CD4-positive, alpha-beta T cell (primary cell): ENCODE measurements at regions not wholly inside any gene's neighbourhood (a gene's known extent, or its start where the extent isn't known, plus 50 kb on each side); places are given as distances from the start of the nearest gene placed in this dataset.

Experiments
- ATAC-seq: fragments of 200-7000 bp; cut with Tn5 transposase; one replicate; pipeline ENCODE4 v1.10.0; 2022; ENCODE audit warnings: mild to moderate bottlenecking; ENCODE audit not compliant: poor library complexity
- CTCF ChIA-PET: fragments of 350-600 bp; sonication (Branson Sonifier 250); formaldehyde crosslinking; loops from one replicate; lab custom pipeline; 2021; ENCODE audit warnings: antibody characterized with exemption, inconsistent platforms; lab: Charles Lee
- POLR2A ChIA-PET: fragments of 350-600 bp; sonication (Branson Sonifier 250); formaldehyde crosslinking; loops from one replicate; lab custom pipeline; 2021; ENCODE audit warnings: antibody characterized with exemption, inconsistent platforms; lab: Charles Lee
- DNase-seq, 14 experiments: peaks; one replicate each; pipeline ENCODE4 v3.0.0-alpha.2; 2013 to 2020; ENCODE audit warnings: mixed read lengths in 2 of 14
- H3K27ac ChIP-seq, 2 donors: one replicate each; pipeline versions ENCODE4 v1.5.1 to v1.7.0; 2013; ENCODE audit warnings: low read length in 2 of 2, low read depth in 1 of 2, mild to moderate bottlenecking in 1 of 2
- H3K27me3 ChIP-seq, 2 experiments: 1 replicate in 1 of 2; 2 replicates in 1 of 2; pipeline versions ENCODE4 v1.6.1 to v1.7.0; 2013; ENCODE audit warnings: low read length in 2 of 2, control low read depth in 1 of 2, mild to moderate bottlenecking in 1 of 2, moderate library complexity in 1 of 2; ENCODE audit not compliant: insufficient read depth in 2 of 2, control insufficient read depth in 1 of 2
- H3K36me3 ChIP-seq: one replicate; pipeline ENCODE4 v1.6.1; 2013; ENCODE audit warnings: low read length, control low read depth; ENCODE audit not compliant: insufficient read depth
- H3K4me1 ChIP-seq: one replicate; pipeline ENCODE4 v1.6.1; 2013; ENCODE audit warnings: low read length, control low read depth; ENCODE audit not compliant: insufficient read depth
- H3K4me3 ChIP-seq: one replicate; pipeline ENCODE4 v1.5.1; 2013; ENCODE audit warnings: mild to moderate bottlenecking, low read length, moderate library complexity
- H3K9me3 ChIP-seq, 2 experiments: 1 replicate in 1 of 2; 2 replicates in 1 of 2; pipeline versions ENCODE4 v1.6.1 to v1.7.0; 2013; ENCODE audit warnings: low read length in 2 of 2, mild to moderate bottlenecking in 2 of 2, control low read depth in 1 of 2, moderate library complexity in 1 of 2; ENCODE audit not compliant: control insufficient read depth in 1 of 2, insufficient read depth in 1 of 2
- H3K27ac Mint-ChIP-seq: one replicate; pipeline ENCODE4 v1.8.0; 2020; ENCODE audit warnings: mixed read lengths
- H3K27me3 Mint-ChIP-seq: one replicate; pipeline ENCODE4 v1.8.0; 2021; ENCODE audit warnings: mixed read lengths
- H3K36me3 Mint-ChIP-seq: one replicate; pipeline ENCODE4 v1.8.0; 2021; ENCODE audit warnings: low read depth, mixed read lengths
- H3K4me1 Mint-ChIP-seq: one replicate; pipeline ENCODE4 v1.8.0; 2021; ENCODE audit warnings: low read depth, mixed read lengths
- H3K4me3 Mint-ChIP-seq: one replicate; pipeline ENCODE4 v1.8.0; 2020; ENCODE audit warnings: mild to moderate bottlenecking, mixed read lengths
- H3K9me3 Mint-ChIP-seq: one replicate; pipeline ENCODE4 v1.8.0; 2020; ENCODE audit warnings: mixed read lengths
- CTCF ChIP-seq: fragments of 200-600 bp; IDR thresholded peaks from one replicate; pipeline ENCODE4 v1.8.0; 2022; ENCODE audit warnings: antibody characterized with exemption, mild to moderate bottlenecking
- intact Hi-C, 2 experiments: fragments of 100-400 bp; cut with DNase I in 1 of 2; cut with micrococcal nuclease in 1 of 2; formaldehyde crosslinking; loops; one replicate each; pipeline versions ENCODE4 v1.15.1 to v1.9.0; 2023 to 2025; cut with DNase I, micrococcal nuclease

- Histone ChIP-seq H3K4me3 (no peak overlapping the region), H3K27ac (no peak overlapping the region), H3K4me1 (no peaks in the 10 kb centered on the region), H3K9me3 (peaks cover 0 to 6% of the 10 kb centered on the region in 2 experiments), H3K36me3 (no peaks in the 10 kb centered on the region), H3K27me3 (no peaks in the 10 kb centered on the region)
- CTCF ChIA-PET = no interaction called here
- no peak overlapping the region for H3K4me3 Mint-ChIP-seq
- TF ChIP-seq CTCF = no peak
- ATAC-seq (no peak), DNase-seq (no peak)
- intact Hi-C loops = no loop called here
- H3K4me1 Mint-ChIP-seq = no peaks in the 10 kb centered on the region
- POLR2A ChIA-PET = no interaction called here
- no peaks in the 10 kb centered on the region for H3K36me3 Mint-ChIP-seq
- H3K9me3 Mint-ChIP-seq = no peaks in the 10 kb centered on the region
- H3K27ac Mint-ChIP-seq = no peak overlapping the region
- peaks cover 21% of the 10 kb centered on the region for H3K27me3 Mint-ChIP-seq
These were observed 363.3 kb upstream of the CDH5 start for GRCh38 chr16:66003201-66003600.

GRCh38 chr16:66002601-66003000, 363.9 kb upstream of the CDH5 start:
- H3K4me1 Mint-ChIP-seq = no peaks in the 10 kb centered on the region
- ChIA-PET CTCF (no interaction called here), POLR2A (no interaction called here)
- no peaks in the 10 kb centered on the region for H3K9me3 Mint-ChIP-seq
- peaks cover 0 to 6% of the 10 kb centered on the region in 2 experiments for H3K9me3 ChIP-seq
- ATAC-seq = no peak
- DNase-seq = no peak
- no peaks in the 10 kb centered on the region for H3K36me3 Mint-ChIP-seq
- H3K27ac ChIP-seq = no peak overlapping the region
- H3K4me3 ChIP-seq = no peak overlapping the region
- H3K27me3 ChIP-seq = no peaks in the 10 kb centered on the region
- H3K4me1 ChIP-seq = no peaks in the 10 kb centered on the region
- intact Hi-C loops = no loop called here
- no peak overlapping the region for H3K27ac Mint-ChIP-seq
- no peak for TF ChIP-seq CTCF
- peaks cover 21% of the 10 kb centered on the region for H3K27me3 Mint-ChIP-seq
- H3K4me3 Mint-ChIP-seq = no peak overlapping the region
- no peaks in the 10 kb centered on the region for H3K36me3 ChIP-seq

GRCh38 chr16:66001432-66001831, 365.1 kb upstream of the CDH5 start:
- Mint-ChIP-seq H3K9me3 (no peaks in the 10 kb centered on the region), H3K36me3 (no peaks in the 10 kb centered on the region), H3K4me1 (no peaks in the 10 kb centered on the region), H3K27ac (no peak overlapping the region), H3K4me3 (no peak overlapping the region), H3K27me3 (peaks cover 21% of the 10 kb centered on the region)
- ChIA-PET POLR2A (no interaction called here), CTCF (no interaction called here)
- Histone ChIP-seq H3K9me3 (peaks cover 0 to 1% of the 10 kb centered on the region in 2 experiments), H3K4me3 (no peak overlapping the region), H3K36me3 (no peaks in the 10 kb centered on the region), H3K27ac (no peak overlapping the region), H3K27me3 (no peaks in the 10 kb centered on the region), H3K4me1 (no peaks in the 10 kb centered on the region)
- no peak for ATAC-seq
- no peak for DNase-seq
- TF ChIP-seq CTCF = no peak
- intact Hi-C loops = no loop called here
